RWPE2 (cell line): ENCODE measurements at regions not wholly inside any gene's neighbourhood (a gene's known extent, or its start where the extent isn't known, plus 50 kb on each side); places are given as distances from the start of the nearest gene placed in this dataset.

ENCODE experiments used
- ATAC-seq: fragments of 200-7000 bp; cut with Tn5 transposase; 3 replicates; pipeline ENCODE4 v1.9.1; 2021; ENCODE audit warnings: low read depth
- DNase-seq: peaks from one replicate; pipeline ENCODE4 v3.0.0-alpha.2; 2020; ENCODE audit warnings: low spot score
- H3K27ac ChIP-seq: fragments of 450-650 bp; 2 replicates; pipeline ENCODE4 v1.5.1; 2017; ENCODE audit warnings: mild to moderate bottlenecking; ENCODE audit not compliant: poor library complexity, severe bottlenecking
- H3K27me3 ChIP-seq: fragments of 250-450 bp; sonication (Bioruptor Pico); 2 replicates; pipeline ENCODE4 v1.5.1; 2021; ENCODE audit warnings: mild to moderate bottlenecking, moderate library complexity; ENCODE audit not compliant: insufficient read depth, poor library complexity, severe bottlenecking
- H3K36me3 ChIP-seq: fragments of 250-450 bp; sonication (Bioruptor Pico); 2 replicates; pipeline ENCODE4 v1.5.1; 2020; ENCODE audit warnings: low read depth, mild to moderate bottlenecking, moderate library complexity
- H3K4me1 ChIP-seq: fragments of 250-450 bp; sonication (Bioruptor Pico); 2 replicates; pipeline ENCODE4 v1.5.1; 2021; ENCODE audit warnings: mild to moderate bottlenecking, moderate library complexity; ENCODE audit not compliant: insufficient read depth, poor library complexity, severe bottlenecking
- H3K4me3 ChIP-seq: fragments of 250-450 bp; sonication (Bioruptor Pico); 2 replicates; pipeline ENCODE4 v1.5.1; 2021; ENCODE audit warnings: mild to moderate bottlenecking, moderate library complexity; ENCODE audit not compliant: severe bottlenecking
- H3K9me3 ChIP-seq: fragments of 250-450 bp; sonication (Bioruptor Pico); 2 replicates; pipeline ENCODE4 v1.5.1; 2021; ENCODE audit warnings: mild to moderate bottlenecking, moderate library complexity; ENCODE audit not compliant: severe bottlenecking
- CTCF ChIP-seq: fragments of 450-650 bp; IDR thresholded peaks from one replicate; pipeline ENCODE4 v1.5.1; 2017; ENCODE audit warnings: mild to moderate bottlenecking, moderate library complexity; ENCODE audit not compliant: poor library complexity, severe bottlenecking

GRCh38 chr11:23423104-23423503 lies 562.8 kb upstream of the CCDC179 start:
- ATAC-seq (no peak), DNase-seq (no peak)
- Histone ChIP-seq H3K4me1 (no peaks in the 10 kb centered on the region), H3K4me3 (no peak overlapping the region), H3K27me3 (no peaks in the 10 kb centered on the region), H3K9me3 (no peaks in the 10 kb centered on the region), H3K27ac (no peak overlapping the region), H3K36me3 (no peaks in the 10 kb centered on the region)
- no peak for TF ChIP-seq CTCF

GRCh38 chr11:23423656-23424055 lies 563.4 kb upstream of the CCDC179 start:
- ATAC-seq (no peak), DNase-seq (no peak)
- no peaks in the 10 kb centered on the region for H3K27me3 ChIP-seq
- no peak for TF ChIP-seq CTCF
- H3K4me3 ChIP-seq, result no peak overlapping the region
- H3K4me1 ChIP-seq, result no peaks in the 10 kb centered on the region
- no peak overlapping the region for H3K27ac ChIP-seq
- no peaks in the 10 kb centered on the region for H3K9me3 ChIP-seq
- H3K36me3 ChIP-seq, result no peaks in the 10 kb centered on the region

DNA sequence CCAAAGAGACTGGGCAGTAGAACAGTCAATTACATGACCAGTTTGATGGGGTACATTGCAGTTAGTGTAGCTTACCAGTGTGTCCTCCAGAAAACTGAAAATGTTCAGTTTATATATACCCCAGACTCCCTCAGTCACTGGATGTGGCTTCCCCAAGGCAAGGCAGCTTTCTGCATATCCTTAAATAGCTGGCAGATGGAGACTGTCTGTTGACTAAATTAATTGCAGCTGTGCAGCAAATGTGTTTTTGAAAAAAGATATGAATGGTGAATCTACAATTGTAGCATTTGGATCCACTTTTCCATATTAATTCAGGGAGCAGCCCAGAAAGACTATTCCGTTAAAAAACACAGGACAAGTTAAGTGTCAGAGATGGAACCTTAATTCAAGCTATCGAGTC lies 565.1 kb upstream of the CCDC179 start:
- Histone ChIP-seq H3K9me3 (no peaks in the 10 kb centered on the region), H3K27ac (no peak overlapping the region), H3K4me1 (no peaks in the 10 kb centered on the region), H3K36me3 (no peaks in the 10 kb centered on the region), H3K4me3 (no peak overlapping the region), H3K27me3 (no peaks in the 10 kb centered on the region)
- DNase-seq (no peak), ATAC-seq (no peak)
- TF ChIP-seq CTCF, result no peak

GRCh38 chr11:23429569-23429968 lies 569.3 kb upstream of the CCDC179 start:
- no peak overlapping the region for H3K27ac ChIP-seq
- H3K4me3 ChIP-seq, result no peak overlapping the region
- no peaks in the 10 kb centered on the region for H3K27me3 ChIP-seq
- no peaks in the 10 kb centered on the region for H3K36me3 ChIP-seq
- DNase-seq (no peak), ATAC-seq (no peak)
- no peaks in the 10 kb centered on the region for H3K4me1 ChIP-seq
- TF ChIP-seq CTCF, result no peak
- H3K9me3 ChIP-seq, result no peaks in the 10 kb centered on the region

DNA sequence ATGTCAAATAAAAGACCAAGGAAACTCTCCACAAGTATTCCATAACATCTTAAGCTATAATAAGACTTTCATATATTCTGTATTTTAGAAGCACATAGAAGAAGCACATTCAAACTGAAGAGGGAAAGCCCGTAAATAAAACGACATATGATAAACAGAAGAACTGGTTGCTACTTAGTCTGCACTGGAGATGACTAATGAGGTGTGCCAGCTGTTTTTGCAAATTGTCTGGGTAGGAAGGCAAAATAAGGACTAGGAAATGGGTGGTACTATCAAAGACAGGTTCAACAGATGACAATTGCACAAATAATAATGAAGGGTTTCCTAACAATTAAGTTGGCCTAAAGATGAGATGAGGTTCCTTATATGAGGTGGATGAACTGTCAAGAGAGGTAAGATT lies 593.2 kb upstream of the CCDC179 start:
- DNase-seq, result no peak
- Histone ChIP-seq H3K27ac (no peak overlapping the region), H3K4me3 (no peak overlapping the region), H3K4me1 (no peaks in the 10 kb centered on the region), H3K27me3 (no peaks in the 10 kb centered on the region), H3K9me3 (no peaks in the 10 kb centered on the region), H3K36me3 (no peaks in the 10 kb centered on the region)
- TF ChIP-seq CTCF, result no peak
- no peak for ATAC-seq
